ENCODE measurements at regions not wholly inside any gene's neighbourhood (a gene's known extent, or its start where the extent isn't known, plus 50 kb on each side); places are given as distances from the start of the nearest gene placed in this dataset.

DNA sequence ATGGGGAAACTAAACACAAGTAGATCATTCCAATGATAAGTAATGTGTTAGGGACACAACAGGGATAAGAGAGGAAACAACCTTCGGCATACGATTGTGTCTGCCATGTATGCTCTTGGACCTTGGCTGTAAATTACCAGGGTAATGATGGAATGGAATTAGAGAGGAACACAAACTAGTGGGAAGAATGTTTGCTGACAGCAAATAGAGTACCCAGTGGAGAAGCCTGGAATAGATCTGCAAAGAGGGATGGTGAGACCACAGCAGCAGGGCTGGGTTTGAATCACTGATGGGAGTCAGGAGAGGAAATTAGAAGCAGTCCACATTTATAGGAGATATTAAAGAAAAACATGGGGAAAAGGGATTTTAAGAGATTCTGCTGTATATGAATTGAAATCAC, 172.8 kb downstream of the LRIG3 start:
- TF ChIP-seq CTCF (IDR thresholded peaks at IDR 0.05) (no peak), POLR2AphosphoS5 (IDR thresholded peaks at IDR 0.05; ENCODE audit: low read depth, low read length) (no peak), TCF7L2 (IDR thresholded peaks at IDR 0.05; ENCODE audit: low read depth, low read length) (no peak)
- TF ChIP-seq, protein P1, sequence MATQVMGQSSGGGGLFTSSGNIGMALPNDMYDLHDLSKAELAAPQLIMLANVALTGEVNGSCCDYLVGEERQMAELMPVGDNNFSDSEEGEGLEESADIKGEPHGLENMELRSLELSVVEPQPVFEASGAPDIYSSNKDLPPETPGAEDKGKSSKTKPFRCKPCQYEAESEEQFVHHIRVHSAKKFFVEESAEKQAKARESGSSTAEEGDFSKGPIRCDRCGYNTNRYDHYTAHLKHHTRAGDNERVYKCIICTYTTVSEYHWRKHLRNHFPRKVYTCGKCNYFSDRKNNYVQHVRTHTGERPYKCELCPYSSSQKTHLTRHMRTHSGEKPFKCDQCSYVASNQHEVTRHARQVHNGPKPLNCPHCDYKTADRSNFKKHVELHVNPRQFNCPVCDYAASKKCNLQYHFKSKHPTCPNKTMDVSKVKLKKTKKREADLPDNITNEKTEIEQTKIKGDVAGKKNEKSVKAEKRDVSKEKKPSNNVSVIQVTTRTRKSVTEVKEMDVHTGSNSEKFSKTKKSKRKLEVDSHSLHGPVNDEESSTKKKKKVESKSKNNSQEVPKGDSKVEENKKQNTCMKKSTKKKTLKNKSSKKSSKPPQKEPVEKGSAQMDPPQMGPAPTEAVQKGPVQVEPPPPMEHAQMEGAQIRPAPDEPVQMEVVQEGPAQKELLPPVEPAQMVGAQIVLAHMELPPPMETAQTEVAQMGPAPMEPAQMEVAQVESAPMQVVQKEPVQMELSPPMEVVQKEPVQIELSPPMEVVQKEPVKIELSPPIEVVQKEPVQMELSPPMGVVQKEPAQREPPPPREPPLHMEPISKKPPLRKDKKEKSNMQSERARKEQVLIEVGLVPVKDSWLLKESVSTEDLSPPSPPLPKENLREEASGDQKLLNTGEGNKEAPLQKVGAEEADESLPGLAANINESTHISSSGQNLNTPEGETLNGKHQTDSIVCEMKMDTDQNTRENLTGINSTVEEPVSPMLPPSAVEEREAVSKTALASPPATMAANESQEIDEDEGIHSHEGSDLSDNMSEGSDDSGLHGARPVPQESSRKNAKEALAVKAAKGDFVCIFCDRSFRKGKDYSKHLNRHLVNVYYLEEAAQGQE (IDR thresholded peaks at IDR 0.05; ENCODE audit: insufficient read depth in 1 of 2, low read depth in 2 of 2, low read length in 1 of 2) = no peak

Measured in Panc1 (cell line).